ENCODE measurements at regions not wholly inside any gene's neighbourhood (a gene's known extent, or its start where the extent isn't known, plus 50 kb on each side); places are given as distances from the start of the nearest gene placed in this dataset.

DNA sequence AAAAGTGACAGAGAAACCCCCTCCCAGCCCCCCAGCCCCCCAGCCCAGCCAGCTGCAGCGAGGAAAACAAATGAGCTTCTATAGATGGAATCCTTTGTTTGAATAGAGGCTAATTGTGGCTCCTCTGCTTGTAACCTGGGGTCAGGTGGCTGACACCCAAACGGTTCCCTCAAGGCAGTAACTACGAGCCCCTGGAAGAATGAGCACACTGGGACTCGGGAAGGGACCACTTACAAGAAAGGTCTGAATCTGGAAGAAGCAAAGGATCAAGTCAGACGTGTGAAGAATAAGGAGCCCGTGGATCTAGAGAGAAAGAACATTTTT, 108.7 kb upstream of the FUT8 start:
- TF ChIP-seq, protein P1, sequence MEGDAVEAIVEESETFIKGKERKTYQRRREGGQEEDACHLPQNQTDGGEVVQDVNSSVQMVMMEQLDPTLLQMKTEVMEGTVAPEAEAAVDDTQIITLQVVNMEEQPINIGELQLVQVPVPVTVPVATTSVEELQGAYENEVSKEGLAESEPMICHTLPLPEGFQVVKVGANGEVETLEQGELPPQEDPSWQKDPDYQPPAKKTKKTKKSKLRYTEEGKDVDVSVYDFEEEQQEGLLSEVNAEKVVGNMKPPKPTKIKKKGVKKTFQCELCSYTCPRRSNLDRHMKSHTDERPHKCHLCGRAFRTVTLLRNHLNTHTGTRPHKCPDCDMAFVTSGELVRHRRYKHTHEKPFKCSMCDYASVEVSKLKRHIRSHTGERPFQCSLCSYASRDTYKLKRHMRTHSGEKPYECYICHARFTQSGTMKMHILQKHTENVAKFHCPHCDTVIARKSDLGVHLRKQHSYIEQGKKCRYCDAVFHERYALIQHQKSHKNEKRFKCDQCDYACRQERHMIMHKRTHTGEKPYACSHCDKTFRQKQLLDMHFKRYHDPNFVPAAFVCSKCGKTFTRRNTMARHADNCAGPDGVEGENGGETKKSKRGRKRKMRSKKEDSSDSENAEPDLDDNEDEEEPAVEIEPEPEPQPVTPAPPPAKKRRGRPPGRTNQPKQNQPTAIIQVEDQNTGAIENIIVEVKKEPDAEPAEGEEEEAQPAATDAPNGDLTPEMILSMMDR (IDR thresholded peaks at IDR 0.05; ENCODE audit: insufficient read depth, low read length): no peak
- no peak for TF ChIP-seq GABPA (IDR thresholded peaks at IDR 0.05; ENCODE audit: low read depth)

Measured in HL-60 (cell line).